ENCODE measurements at regions not wholly inside any gene's neighbourhood (a gene's known extent, or its start where the extent isn't known, plus 50 kb on each side); places are given as distances from the start of the nearest gene placed in this dataset.

- DNase-seq = no peak
These were observed 469.1 kb upstream of the IRAK1BP1 start for GRCh38 chr6:78398292-78398691.

- no peak for DNase-seq
These were observed 467.3 kb upstream of the IRAK1BP1 start for GRCh38 chr6:78400076-78400475.

- no peak for DNase-seq
These were observed 440.0 kb upstream of the IRAK1BP1 start for GRCh38 chr6:78427386-78427785.

- no peak for DNase-seq
These were observed 436.8 kb upstream of the IRAK1BP1 start for GRCh38 chr6:78430521-78430920.

GRCh38 chr6:78435671-78436070 is 431.7 kb upstream of the IRAK1BP1 start:
- no peak for DNase-seq

GRCh38 chr6:78436335-78436734 is 431.0 kb upstream of the IRAK1BP1 start:
- no peak for DNase-seq

GRCh38 chr6:78438135-78438534 is 429.2 kb upstream of the IRAK1BP1 start:
- DNase-seq = no peak

GRCh38 chr6:78460711-78461110 is 406.6 kb upstream of the IRAK1BP1 start:
- DNase-seq = no peak

- no peak for DNase-seq
These were observed 404.6 kb upstream of the IRAK1BP1 start for GRCh38 chr6:78462728-78463127.

- DNase-seq = no peak
These were observed 402.2 kb upstream of the IRAK1BP1 start for GRCh38 chr6:78465059-78465634.

GRCh38 chr6:78476561-78476960 is 390.8 kb upstream of the IRAK1BP1 start:
- DNase-seq = no peak

GRCh38 chr6:78482801-78483552 is 384.4 kb upstream of the IRAK1BP1 start:
- DNase-seq = no peak

GRCh38 chr6:78483553-78484197 is 383.7 kb upstream of the IRAK1BP1 start:
- no peak for DNase-seq

GRCh38 chr6:78484198-78485064 is 382.9 kb upstream of the IRAK1BP1 start:
- no peak for DNase-seq

- no peak for DNase-seq
These were observed 379.9 kb upstream of the IRAK1BP1 start for GRCh38 chr6:78487401-78487800.

GRCh38 chr6:78489874-78490273 is 377.5 kb upstream of the IRAK1BP1 start:
- DNase-seq = no peak

GRCh38 chr6:78492351-78493017 is 374.9 kb upstream of the IRAK1BP1 start:
- DNase-seq = no peak

- no peak for DNase-seq
These were observed 366.9 kb upstream of the IRAK1BP1 start for GRCh38 chr6:78500299-78501089.

GRCh38 chr6:78502386-78502887 is 364.9 kb upstream of the IRAK1BP1 start:
- DNase-seq = no peak

GRCh38 chr6:78505178-78505577 is 362.2 kb upstream of the IRAK1BP1 start:
- DNase-seq = no peak

GRCh38 chr6:78511009-78511408 is 356.3 kb upstream of the IRAK1BP1 start:
- DNase-seq = no peak
